Renal cortex interstitium (tissue), 11 donors: ENCODE measurements at regions not wholly inside any gene's neighbourhood (a gene's known extent, or its start where the extent isn't known, plus 50 kb on each side); places are given as distances from the start of the nearest gene placed in this dataset.
"Not testable (repeated sequence)": the region's sequence is repeated elsewhere in the genome, so short reads cannot be mapped to it uniquely, and the experiment has no call there.

Experiments
- DNase-seq, 11 donors: peaks; one replicate each; pipeline ENCODE4 v3.0.0-alpha.2; 2013; ENCODE audit warnings: low read depth in 9 of 11, low spot score in 4 of 11; ENCODE audit errors: extremely low read depth in 1 of 11

GRCh38 chr22:47307326-47307725 lies 544.9 kb downstream of the TBC1D22A start:
- no peak for DNase-seq

DNA sequence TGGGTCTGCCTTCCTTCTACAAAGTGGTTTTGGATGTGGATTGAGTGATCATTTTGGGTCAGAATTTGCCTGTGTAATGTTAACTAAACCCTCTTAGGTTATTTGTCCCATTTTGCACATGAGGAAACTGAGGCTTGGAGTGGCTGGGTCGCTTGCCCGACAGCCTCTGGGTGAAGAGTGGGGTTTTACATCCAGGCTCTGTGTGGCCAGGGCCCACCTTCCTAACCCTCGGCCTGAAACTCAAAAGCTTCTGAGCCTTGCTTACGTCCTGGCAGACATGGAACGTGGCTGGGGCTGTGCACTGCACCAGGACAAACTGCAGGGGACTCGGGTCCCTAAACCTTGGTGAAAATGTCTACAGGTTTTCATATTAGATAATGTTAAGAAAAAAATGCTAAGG lies 542.4 kb downstream of the TBC1D22A start:
- no peak for DNase-seq

GRCh38 chr22:47304191-47304831 lies 541.9 kb downstream of the TBC1D22A start:
- DNase-seq, result no peak

DNA sequence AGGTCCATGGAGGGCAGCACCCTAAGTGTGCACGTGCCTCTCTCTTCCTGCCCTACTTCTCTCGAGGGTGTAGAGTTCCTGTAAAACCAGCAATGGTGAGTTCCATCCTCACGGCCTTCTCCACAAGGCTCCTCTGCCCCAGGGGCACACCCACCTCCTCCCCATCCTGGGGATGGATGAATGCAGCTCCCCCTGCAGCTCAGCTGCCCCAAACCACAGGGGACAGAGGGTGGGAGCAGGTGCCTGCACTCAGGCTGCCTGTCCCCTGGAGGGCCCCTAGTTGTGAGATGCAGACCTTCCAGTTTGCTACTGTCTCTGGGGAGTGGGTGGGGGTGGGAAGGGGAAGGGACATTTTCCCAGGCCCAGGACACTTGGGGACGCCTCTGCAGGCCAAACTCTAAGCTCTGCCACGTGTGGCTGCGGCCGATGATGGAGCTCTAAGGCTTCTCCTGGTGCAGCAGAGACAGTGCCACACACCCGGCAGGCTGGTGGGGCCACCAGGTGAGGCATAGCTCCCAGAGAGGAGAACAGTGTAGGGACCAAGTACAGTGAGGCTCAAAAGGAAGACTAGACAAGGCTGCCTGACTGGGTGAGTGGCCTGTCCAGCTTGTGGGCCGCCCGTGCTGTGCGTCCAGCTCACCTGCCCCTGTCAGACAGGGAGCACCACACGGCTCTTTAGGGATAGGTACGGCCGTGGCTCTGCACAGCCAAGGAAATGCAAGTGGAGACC lies 540.9 kb downstream of the TBC1D22A start:
- DNase-seq, result no peak

- not testable (repeated sequence) for DNase-seq
These were observed 540.1 kb downstream of the TBC1D22A start for GRCh38 chr22:47302587-47302986.

DNA sequence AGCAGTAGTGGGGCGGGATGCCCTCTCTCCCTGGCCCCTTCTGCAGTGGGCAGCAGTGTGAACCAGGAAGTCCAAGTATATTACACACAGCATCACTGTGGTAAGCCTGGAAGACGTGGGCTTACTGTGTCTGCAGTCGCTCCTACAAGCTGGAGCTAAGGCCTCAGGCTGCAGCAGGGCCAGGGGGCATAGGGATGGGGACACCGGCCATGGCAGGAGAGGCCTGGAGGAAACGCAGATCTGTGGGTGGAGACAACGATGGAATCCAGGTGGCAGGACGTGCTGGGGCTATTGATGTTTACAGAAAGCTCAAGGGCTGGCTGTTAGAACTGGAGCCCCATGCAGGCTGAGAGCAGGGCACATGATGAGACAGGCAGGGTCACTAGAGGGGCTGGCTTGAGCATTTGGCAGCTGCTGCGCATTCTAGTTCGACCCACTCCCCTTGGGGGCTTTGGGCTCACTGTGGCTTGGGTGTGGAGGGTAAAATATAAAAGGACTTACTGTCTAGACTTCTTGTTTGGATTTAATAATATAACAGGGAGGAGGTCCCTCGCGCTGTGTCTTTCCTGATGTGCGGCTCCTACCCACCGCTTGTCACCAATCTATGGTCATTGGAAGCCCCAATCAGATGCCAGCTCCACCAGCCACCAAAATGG lies 539.5 kb downstream of the TBC1D22A start:
- no peak for DNase-seq

- no peak for DNase-seq
These were observed 538.4 kb downstream of the TBC1D22A start for GRCh38 chr22:47300698-47301405.

GRCh38 chr22:47299863-47300697 lies 537.6 kb downstream of the TBC1D22A start:
- no peak for DNase-seq

DNA sequence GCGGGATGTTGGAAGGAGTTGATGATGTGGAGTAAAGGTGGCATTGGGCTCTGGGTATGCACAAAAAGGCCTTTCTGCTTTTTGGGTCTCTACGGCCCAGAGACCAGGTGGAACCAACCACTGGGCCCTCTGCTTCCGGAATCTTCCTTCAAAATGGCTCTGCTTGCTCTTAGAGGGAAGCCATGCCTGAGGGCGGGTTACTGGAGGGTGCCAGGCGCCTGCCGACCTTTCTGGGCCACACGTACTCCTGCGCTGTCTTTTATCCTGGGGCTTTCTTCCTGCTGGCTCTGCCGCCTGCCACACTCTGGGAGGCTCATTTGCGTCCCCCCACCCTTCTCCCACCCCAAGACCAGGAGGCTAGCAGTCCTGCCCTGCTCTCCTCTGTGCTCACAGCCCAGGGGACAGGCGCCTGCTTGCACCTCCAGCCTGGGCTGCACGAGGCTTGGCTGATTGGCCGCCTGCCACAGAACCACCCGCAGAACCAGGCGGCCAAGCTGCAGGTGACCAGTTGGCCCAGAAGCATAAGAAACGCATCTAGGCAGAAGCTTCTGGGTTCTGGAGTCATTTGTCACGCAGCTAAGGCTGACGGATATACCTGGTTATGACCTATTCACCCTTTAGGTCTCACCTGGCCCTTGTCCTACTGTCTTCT lies 536.9 kb downstream of the TBC1D22A start:
- DNase-seq, result no peak

GRCh38 chr22:47298017-47298785 lies 535.8 kb downstream of the TBC1D22A start:
- no peak for DNase-seq

GRCh38 chr22:47297261-47298016 lies 535.0 kb downstream of the TBC1D22A start:
- no peak for DNase-seq

DNA sequence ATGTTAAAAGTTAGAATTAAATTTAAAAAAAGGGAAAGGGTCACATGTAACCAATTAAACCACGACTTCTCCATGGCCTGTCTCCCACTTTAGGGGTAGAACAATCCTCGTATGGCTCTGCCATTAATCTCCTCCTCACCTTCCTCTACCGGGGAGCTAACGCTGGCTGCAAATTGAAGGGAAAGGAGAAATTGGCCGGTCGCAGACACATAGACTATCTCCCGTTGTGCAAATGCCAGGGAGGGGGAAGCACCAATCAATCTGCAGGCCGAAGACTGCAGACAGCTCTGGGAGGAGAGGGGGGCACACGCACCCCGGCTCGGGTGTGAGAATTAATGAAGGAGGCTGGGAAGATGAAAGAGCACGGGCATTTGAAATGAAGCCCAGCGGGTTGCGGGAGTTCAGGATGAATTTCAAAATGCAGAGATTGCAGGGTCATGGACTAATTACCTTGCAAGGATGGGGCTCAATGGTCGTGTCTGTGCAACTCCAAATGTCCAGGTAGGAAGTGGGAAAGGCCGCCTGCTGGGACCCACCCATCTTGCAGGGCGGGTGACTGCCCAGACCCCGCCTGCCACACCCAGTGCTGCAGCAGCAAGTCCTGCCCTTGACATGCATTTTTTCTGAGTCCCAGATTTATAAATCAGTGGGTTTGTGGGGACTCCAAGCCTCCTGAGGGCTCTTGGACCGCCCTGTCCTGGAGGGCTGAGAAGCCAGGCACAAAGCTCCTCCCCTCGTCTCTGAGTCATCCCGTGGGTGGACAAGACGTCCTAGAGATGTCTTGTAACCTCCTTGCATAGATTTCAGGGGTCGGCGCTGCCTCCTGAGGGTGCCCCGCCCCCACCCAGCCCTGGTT lies 534.2 kb downstream of the TBC1D22A start:
- no peak for DNase-seq

DNA sequence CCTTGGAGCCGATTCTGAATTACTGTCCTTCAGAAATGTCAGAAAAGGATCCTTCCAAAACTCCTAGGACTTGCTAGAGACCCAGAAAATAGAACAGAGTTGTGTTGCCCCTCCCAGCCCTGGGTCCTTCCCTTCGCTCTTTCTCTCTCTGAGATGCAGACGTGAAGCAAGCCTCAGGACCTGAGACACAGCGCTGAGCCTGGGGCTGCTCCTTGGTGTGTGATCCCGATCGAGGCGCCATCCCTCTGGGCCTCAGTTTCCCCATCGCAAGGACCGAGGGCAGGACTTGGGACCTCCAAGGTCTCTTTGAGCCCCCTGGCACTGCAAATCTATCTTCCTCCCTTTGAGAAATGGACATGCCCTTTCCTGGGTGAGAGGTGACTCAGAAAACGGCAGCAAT lies 533.5 kb downstream of the TBC1D22A start:
- no peak for DNase-seq

GRCh38 chr22:47295226-47295901 lies 532.9 kb downstream of the TBC1D22A start:
- no peak for DNase-seq

DNA sequence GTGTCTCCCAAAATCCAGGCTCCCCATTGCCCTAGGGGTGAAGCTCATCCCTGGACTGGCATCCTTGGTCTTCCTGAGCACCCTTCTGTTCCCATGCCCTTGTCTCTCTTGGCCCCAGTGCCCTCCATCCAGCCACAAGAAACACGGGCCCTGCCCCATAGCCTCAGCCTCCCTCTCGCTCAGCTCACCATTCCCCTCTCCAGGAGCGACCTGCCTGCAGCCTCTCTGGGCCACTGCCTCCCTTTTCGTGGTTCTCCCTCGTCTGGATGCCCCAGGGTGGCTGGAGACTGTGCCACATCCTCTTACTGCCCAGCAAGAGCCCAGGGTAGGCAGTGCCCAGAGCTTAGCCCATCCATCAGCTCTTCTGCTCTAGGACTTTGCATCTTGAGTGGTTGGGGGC lies 532.1 kb downstream of the TBC1D22A start:
- no peak for DNase-seq

- no peak for DNase-seq
These were observed 531.7 kb downstream of the TBC1D22A start for GRCh38 chr22:47294222-47294532.
